NOMO-1 treated with DMSO at 0.1 percent for 48 hours (cell line): ENCODE measurements at regions not wholly inside any gene's neighbourhood (a gene's known extent, or its start where the extent isn't known, plus 50 kb on each side); places are given as distances from the start of the nearest gene placed in this dataset.
"Not testable (repeated sequence)": the region's sequence is repeated elsewhere in the genome, so short reads cannot be mapped to it uniquely, and the experiment has no call there.

Experiments used
- DNase-seq: peaks from one replicate; lab custom pipeline; 2025; ENCODE audit not compliant: unreplicated experiment; lab: John Stamatoyannopoulos, UW

GRCh38 chr12:38384816-38385378 is 68.3 kb downstream of the ALG10B start:
- no peak for DNase-seq

- no peak for DNase-seq
These were observed 68.9 kb downstream of the ALG10B start for GRCh38 chr12:38385486-38385885.

GRCh38 chr12:38386205-38386985 is 69.8 kb downstream of the ALG10B start:
- DNase-seq: peak; percentile 84

- DNase-seq: no peak
These were observed 73.0 kb downstream of the ALG10B start for GRCh38 chr12:38389614-38390013.

GRCh38 chr12:38391007-38391406 is 74.4 kb downstream of the ALG10B start:
- no peak for DNase-seq

- peak; percentile 96 for DNase-seq
These were observed 76.1 kb downstream of the ALG10B start for GRCh38 chr12:38392554-38393144.

- no peak for DNase-seq
These were observed 83.2 kb downstream of the ALG10B start for GRCh38 chr12:38399711-38400206.

- no peak for DNase-seq
These were observed 86.2 kb downstream of the ALG10B start for GRCh38 chr12:38402811-38403210.

GRCh38 chr12:38409511-38409910 is 92.9 kb downstream of the ALG10B start:
- no peak for DNase-seq

- peak; percentile 86 for DNase-seq
These were observed 94.9 kb downstream of the ALG10B start for GRCh38 chr12:38411426-38411825.

GRCh38 chr12:38411946-38412345 is 95.4 kb downstream of the ALG10B start:
- no peak for DNase-seq

- DNase-seq: no peak
These were observed 100.5 kb downstream of the ALG10B start for GRCh38 chr12:38417101-38417500.

GRCh38 chr12:38424436-38424835 is 107.9 kb downstream of the ALG10B start:
- no peak for DNase-seq

- no peak for DNase-seq
These were observed 110.9 kb downstream of the ALG10B start for GRCh38 chr12:38427442-38427841.

- no peak for DNase-seq
These were observed 115.3 kb downstream of the ALG10B start for GRCh38 chr12:38431921-38432320.

GRCh38 chr12:38441871-38442281 is 125.3 kb downstream of the ALG10B start:
- not testable (repeated sequence) for DNase-seq

- DNase-seq: no peak
These were observed 128.5 kb downstream of the ALG10B start for GRCh38 chr12:38445040-38445439.

- no peak for DNase-seq
These were observed 132.4 kb downstream of the ALG10B start for GRCh38 chr12:38448991-38449390.

- no peak for DNase-seq
These were observed 140.1 kb downstream of the ALG10B start for GRCh38 chr12:38456537-38457120.

- no peak for DNase-seq
These were observed 148.4 kb downstream of the ALG10B start for GRCh38 chr12:38465020-38465419.

GRCh38 chr12:38469715-38470114 is 153.1 kb downstream of the ALG10B start:
- DNase-seq: no peak
